SW 1271 (cell line): ENCODE measurements at regions not wholly inside any gene's neighbourhood (a gene's known extent, or its start where the extent isn't known, plus 50 kb on each side); places are given as distances from the start of the nearest gene placed in this dataset.
"Not testable (repeated sequence)": the region's sequence is repeated elsewhere in the genome, so short reads cannot be mapped to it uniquely, and the experiment has no call there.

Source experiments
- DNase-seq, 2 experiments: peaks; one replicate each; lab custom pipeline; 2025; lab: John Stamatoyannopoulos, UW

DNA sequence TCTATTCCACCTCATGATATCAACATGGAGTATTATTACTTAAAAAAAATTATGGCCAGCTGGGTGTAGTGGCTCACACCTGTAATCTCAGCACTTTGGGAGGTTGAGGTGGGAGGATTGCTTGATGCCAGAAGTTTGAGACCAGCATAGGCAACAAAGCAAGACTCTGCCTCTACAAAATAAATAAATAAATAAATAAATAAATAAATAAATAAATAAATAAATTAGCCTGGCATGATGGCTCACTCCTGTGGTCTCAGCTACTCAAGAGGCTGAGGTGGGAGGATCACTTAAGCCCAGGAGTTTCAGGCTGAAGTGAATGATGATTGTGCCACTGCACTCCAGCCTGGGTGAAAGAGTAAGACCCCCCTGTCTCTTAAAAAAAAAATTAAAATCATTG, 350.8 kb downstream of the VRK1 start:
- not testable (repeated sequence) for DNase-seq

DNA sequence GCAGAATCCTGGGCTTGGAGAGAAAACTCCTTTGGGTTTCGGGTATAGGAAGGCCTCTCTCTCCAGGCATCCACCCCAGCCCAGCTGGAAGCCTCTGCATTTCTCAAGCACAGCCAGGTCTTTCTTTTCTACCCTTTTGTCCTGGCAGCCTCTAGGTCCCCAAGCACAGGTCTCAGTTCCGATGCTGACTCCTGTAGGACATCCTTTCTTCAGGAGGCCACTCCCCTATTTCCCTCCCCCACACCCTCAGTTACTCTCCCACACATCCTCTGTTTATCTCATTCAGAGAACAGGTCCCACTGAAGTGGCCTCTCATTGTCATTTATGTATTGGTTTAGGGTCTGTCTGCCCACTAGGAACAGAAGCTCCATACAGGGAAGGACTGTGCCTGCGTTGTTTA, 352.6 kb downstream of the VRK1 start:
- DNase-seq = no peak

DNA sequence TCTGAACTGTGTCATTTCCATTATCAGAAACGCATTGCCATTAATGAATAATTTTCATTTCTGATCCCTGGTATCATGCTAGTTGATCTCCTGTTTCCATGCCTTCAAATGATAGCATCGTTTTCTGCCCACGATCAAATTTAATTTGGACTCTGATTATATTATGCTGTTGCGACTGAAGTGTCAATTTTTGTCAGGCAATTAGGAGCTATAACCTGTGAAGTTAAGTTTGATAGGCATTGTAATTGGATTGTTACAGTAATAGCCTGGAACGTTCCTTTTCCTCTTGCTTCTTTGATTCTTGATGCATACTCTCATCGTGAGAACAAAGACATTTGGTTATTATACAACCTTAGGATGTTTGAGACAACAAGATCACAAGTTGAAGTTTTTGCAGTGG, 356.3 kb downstream of the VRK1 start:
- no peak for DNase-seq

DNA sequence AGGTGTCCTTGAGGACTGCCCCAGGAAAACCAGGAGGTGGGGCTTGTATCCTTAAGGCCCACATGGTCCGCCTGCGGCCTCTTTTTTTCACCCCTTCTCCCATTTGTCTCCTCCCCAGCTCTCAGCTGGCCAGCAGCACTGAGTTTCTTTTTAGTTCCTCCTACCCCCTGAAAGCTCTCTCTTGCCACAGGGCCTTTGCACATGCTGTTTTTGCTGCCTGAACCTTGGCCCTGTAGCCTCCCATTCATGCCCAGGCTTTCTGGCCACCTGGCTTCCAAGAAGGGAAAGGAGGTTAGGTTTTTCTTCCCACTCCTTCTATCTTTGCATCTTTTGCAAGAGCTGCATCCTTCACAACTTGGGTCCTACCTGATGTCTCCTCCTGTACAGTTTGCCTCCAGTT, 358.1 kb downstream of the VRK1 start:
- no peak for DNase-seq

DNA sequence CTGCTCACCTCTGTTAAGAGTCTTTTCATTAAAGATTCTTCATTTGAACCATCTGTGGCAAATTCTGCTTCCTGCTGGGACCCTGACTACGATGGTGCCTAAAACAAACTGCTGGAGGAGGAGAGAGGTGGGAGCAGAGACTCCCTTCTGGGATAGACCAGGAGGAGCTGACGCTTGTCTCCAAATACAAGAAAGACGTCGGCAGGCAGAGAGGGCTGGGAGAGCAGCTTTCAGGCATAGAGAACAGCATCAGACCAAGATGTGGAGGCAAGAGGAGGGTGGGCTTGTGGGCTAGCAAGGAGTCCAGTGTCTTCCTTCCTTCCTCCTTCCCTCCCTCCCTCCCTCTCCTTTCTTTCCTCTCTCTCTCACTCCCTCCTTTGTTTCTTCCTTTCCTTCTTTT, 358.6 kb downstream of the VRK1 start:
- DNase-seq = no peak

DNA sequence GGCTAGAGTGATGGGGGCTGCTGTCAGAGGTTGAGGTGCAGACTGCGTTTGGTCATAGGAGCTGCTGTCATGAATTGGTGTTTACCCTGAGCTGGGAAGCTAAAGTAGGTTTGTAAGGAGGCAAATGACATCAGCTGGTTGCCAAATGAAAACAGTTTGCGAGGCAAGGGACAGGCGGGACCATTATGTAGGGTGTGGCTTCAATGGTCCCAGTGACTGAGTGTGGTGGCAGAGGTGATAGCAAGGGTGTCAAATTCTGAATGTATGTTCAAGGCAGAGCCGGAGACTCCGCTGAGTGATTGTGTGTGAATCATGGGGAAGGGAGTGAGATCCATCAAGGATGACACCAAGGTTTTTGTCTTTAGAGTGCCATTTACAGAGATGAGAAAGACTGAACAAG, 359.5 kb downstream of the VRK1 start:
- no peak for DNase-seq

DNA sequence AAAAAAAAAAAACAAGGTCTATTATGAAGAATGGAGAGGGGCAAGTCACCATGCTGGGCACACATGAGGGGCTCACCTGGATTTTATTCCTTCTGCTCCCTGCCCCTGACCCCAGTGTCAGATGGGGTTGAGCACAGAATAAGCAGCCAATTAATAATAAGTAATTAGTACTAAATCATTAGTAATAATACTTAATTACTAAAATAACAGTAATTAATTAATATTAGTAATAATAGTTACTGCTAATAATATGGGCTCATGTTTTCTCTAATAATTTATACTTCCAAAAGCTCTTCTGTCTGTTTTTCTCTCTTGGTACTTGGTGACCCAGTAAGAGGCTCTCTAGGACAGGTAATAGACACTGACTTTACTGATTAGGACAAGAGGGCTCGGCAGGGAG, 360.9 kb downstream of the VRK1 start:
- no peak for DNase-seq

DNA sequence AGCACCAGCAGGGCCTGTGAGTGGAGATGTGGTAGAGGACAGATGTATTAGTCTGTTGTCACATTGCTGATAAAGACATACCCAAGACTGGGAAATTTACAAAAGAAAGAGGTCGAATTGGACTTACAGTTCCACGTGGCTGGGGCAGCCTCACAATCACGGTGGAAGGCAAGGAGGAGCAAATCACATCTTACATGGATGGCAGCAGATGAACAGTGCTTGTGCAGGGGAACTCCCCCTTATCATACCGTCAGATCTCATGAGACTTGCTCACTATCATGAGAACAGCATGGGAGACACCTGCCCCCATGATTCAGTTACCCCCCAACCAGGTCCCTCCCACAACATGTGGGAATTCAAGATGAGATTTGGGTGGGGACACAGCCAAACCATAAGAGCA, 361.9 kb downstream of the VRK1 start:
- DNase-seq = no peak

DNA sequence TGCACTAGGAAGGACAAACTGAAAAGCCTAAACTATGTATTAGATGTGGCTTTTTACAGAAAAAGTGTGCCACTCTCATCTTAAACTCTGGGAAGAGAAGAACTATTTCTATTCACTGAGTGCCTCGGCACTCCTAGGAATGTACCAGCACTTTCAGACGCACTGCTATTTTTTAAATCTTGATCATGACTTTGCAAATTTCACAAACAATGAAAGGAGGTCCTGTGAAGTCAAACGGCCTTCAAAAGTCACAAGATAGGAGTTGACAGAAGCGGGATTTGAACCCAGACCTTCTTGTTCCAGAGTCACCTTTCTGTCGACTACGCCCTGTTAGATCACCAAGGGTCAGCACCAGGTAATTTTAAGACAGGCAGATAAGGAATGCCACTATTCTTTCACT, 365.4 kb downstream of the VRK1 start:
- DNase-seq = no peak

DNA sequence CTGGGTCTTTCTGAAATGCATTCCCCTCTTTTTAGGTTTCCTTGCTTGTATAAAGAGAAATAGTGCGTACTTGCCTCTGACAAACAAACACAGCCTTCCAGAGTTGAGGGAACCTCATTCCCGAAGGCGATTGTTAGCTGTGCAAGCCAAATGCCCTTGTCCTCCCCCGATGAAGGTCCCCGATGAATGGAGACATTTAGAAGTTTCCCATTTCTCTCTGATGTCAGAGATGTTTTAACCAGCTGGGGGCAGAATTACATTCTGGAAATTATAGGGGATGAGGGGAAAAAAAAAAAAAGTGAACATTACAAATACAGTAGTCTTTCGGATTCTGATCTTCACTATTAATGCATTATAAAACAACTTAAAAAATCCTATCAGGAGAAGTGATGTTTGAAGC, 366.8 kb downstream of the VRK1 start:
- DNase-seq = no peak

DNA sequence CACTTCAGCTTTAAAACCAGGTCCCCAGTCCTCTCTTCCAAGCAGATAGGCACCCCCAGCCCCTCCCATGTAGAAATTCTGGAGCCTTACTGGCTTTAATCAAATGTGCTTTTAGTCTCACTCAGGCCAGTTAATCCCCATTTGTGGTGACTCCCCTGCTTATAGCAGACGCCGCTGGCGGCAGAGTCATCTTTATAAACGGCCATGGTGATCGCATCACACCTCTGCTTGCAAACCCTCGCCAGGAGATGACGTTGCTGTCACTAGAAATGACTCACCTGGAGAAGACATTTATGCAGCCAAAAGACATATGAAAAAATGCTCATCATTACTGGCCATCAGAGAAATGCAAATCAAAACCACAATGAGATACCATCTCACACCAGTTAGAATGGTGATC, 369.3 kb downstream of the VRK1 start:
- no peak for DNase-seq

DNA sequence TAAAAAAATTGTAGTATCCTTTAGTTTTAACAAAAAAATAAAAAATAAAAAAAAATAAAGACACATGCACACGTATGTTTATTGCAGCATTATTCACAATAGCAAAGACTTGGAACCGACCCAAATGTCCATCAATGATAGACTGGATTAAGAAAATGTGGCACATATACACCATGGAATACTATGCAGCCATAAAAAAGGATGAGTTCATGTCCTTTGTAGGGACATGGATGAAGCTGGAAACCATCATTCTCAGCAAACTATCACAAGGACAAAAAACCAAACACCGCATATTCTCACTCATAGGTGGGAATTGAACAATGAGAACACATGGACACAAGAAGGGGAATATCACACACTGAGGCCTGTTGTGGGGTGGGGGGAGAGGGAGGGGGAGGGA, 370.4 kb downstream of the VRK1 start:
- not testable (repeated sequence) for DNase-seq

DNA sequence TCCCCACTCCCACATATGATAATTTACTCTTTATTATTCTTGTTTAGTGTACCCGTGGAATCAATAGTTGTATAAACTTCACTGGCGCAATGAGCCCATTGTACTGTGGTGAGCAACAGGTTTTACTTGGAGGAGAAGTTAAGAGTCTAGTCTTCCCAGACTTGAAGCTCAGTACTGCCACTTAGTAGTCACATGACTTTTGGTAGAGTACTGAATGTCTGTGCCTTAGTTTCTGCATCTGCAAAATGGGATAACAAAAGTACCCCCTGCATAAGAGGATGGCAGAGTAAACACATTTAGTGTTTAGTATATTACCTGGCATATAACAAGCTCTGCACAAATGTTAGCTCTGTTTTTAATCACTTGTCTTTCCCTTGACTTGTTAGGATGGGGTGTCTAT, 375.5 kb downstream of the VRK1 start:
- DNase-seq = no peak

DNA sequence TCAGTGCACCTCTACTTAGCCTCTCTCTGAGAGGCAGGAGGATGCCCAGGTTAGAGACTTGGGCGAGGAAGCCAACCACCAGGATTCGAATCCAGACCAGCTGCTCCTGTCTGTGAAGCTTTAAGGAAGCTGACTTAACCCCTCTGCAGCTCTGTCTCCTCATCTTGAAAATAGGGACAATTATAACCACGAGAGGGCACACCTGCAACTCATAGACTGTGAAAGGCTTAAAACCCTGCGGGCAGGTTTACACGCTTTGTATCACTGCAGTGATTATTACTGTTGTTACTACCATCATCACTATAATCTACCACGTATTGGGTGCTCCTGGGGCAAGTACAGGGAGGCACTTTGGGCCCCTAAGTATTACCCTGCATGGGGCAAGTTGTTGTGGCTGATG, 379.8 kb downstream of the VRK1 start:
- peak in 1 of 2 experiments; percentile 44 for DNase-seq

DNA sequence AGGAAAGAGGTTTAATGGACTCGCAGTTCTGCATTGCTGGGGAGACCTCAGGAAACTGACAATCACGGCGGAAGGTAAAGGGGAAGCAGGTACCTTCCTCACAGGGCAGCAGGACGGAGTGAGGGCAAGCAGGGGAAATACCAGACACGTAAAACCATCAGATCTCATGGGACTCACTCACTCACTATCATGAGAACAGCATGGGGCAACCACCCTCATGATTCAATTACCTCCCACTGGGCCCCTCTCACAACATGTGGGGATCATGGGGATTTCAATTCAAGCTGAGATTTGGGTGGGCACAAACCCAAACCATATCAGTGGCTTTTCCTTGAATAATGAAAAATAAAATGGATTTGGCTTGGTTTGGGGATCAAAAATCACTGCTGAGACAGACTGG, 380.5 kb downstream of the VRK1 start:
- DNase-seq = no peak

DNA sequence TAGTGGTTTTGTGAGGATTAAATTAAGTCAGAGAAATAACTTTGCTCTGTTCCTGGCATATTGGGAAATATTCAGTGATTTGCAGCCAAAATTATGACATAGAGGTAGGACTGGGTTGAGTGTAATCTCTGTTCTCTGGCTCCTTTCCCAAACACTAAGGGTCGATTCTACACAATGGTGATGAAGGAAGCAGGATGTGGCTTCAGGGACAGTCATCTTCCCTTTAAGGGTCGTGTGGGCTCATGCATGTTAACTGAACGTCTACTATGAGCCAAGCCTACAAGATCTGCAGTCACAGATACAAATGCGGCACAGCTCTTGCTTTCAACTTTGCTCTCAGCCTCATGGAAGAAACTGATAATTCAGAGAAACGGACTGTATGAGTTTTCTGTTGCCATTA, 381.6 kb downstream of the VRK1 start:
- no peak for DNase-seq

DNA sequence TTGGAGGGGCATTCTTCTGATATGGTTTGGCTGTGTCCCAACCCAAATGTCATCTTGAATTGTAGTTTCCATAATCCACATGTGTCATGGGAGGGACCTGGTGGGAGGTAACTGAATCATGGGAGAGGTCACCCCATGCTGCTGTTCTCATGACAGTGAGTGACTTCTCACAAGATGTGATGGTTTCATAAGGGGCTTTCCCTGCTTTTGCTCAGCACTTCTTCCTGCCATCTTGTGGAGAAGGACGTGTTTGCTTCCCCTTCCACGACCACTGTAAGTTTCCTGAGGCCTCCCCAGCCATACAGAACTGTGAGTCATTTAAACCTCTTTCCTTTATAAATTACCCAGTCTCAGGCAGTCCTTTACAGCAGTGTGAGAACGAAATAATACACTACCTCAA, 382.4 kb downstream of the VRK1 start:
- no peak for DNase-seq

DNA sequence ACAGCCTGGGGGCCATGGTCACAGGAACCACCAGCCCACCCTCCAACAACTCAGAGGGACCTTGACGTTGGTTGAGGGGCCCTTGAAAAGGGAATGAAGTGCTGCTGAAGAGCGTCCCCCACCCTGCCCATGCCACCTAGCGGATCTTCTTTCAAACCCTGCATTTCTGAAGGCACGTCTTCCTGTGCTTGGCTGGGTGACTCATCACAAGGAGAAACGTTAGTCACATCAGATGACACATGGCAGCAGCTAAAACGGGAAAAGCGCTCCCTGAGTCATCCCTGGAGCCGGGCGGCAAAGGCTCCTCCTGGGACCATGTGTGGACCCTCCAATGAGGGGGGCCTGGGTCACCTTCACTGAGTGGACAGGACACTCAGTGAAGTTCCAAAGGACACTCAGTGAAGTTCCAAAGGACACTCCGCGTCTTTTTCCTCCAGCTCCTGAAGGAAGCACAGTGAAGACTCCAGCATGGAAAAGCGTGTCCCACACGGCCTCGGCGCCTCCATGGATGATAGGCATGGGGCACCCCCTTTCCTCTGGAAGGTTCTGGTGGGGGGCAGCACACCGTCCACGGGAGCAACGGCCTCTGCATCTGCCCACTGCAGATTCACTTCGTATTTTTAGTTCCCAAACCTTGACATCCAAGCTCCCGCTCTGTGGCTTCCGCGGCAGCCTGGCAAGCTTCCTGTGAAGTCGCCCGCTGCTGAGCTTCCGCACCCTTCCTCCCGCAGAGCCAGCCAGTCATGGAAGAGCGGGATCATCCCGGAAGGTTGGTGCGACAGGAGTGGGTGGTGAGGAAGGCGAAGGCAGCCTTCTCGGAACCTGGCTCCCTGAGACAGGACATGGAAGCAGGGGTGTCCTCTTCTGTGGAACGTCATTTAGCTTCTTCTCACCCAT, 383.4 kb downstream of the VRK1 start:
- DNase-seq = peak; percentile 73 to 88

DNA sequence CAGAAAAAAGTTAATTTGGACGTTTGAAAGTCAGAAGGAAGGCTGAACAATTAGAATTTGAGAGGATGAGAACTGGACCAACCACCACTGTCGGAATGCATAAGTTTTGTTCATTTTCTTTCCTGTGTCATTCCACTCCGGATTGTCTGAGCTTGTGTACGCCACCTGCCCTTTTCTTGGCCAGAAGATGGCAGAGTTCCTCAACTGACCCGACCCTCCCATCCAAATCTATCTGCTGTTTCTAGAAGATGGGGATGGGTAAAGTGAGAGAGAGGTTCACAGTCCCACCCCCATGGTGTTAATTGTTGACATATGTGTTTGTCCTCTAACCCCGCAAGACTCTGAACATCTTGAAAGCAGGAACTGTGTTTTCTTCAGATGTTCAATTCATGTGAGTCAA, 388.0 kb downstream of the VRK1 start:
- no peak for DNase-seq

DNA sequence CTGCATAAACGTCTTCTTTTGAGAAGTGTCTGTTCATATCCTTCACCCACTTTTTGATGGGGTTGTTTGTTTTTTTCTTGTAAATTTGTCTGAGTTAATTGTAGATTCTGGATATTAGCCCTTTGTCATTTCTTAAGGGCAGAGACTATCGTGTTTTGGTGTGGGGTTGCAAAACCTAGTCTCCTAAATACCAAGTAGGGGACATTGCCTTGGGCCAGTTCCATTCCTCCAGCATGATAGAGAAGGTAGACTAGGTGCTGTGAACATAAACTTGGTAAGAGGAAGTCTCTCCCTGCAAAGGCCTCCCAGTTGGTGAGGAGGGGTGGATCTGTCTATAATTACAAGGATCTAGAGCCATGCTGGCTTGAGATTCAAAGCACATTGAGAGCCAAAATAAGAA, 390.7 kb downstream of the VRK1 start:
- no peak for DNase-seq

DNA sequence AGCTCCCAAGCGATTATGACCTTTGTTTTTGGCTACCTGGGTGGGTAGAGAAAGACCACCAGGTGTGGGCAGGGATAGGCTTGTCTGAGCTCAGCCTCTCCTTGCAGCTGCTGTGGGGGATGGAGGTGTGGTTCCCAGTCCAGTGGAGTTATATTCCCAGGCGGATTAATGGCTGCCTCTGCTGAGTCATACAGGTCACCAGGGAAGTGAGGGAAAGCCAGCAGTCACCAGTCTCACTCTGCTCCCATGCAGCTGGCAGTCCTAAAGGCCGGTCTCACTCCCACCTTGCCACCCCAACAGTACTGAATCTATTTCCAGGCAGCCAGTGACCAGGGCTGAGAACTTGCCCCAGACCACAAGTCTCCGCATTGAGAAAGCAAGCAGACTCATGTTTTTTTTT, 399.2 kb downstream of the VRK1 start:
- DNase-seq = no peak

DNA sequence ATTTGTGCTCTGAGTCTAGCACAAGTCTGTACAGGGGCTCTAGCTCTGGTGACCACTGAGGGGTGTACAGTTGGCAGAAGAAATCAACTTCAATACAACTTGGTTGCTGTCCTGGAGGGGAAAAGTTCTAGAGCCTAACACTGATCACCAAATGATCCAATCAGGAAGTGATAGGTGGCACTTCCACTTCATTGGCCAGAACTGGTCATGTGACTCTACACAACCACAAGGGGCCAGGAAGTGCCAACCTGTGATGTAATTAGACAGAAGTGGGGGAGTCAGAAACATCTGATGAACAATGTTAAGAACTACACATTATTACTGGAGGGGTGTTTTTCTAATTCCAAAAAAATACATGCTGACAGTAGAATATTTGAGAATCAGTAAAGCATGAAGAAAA, 401.6 kb downstream of the VRK1 start:
- DNase-seq = no peak

DNA sequence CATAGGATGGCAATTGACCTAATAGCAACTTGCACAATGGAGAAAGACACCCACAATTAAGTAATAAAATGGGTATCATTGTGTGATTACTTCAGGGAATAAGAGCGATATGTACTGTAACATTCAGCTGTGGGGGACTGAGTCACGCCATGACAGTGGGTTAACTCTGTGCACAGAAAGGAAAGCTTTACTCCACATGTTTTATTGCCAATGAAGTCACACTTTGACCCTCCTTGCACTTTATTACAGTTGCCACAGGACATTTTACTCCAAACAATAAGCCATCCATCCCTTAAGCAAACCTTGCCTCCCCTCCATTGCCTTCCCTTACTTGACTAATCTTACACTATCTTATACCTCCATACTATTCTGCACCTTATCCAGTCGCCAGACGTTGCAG, 403.1 kb downstream of the VRK1 start:
- DNase-seq = no peak

DNA sequence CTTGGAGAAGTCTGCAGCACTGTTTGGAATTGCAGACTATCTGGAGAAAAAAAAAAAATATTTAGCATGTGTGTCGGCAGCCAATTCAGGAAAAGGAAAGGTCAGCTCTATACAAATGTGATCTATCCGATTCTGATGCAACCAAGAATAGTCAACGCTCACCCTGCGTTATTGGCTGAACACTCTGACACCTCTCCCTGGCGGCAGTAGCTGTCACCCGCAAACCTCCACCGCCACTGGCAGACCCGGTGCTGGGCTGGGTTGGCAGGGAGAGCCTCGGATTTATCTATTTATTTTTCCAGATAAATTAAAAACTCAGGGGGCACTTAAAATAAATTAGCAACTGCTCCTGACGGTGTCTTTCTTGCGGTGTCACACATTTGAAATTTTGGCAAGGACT, 409.7 kb downstream of the VRK1 start:
- no peak for DNase-seq
